ENCODE measurements at regions not wholly inside any gene's neighbourhood (a gene's known extent, or its start where the extent isn't known, plus 50 kb on each side); places are given as distances from the start of the nearest gene placed in this dataset.

DNA sequence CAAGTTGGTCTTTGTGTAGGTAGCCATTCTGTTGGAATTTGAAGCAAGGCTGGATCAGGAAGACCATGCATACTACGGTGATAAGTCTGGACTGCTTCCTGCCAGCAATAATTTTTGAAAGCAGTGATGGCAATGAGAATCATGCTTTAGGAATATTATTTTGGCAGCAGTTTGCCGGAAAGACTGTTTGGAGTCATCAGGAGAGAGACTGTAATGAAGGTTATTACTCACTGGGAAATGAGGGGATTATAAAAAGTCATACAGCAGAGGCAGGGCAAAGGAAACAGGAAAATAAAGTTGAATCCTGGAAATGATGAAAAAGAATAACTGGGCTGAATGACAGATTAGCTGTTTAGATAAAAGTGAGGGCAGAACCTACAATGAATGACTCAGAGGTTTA, 1136.8 kb upstream of the AUTS2 start:
- TF ChIP-seq, protein P1, sequence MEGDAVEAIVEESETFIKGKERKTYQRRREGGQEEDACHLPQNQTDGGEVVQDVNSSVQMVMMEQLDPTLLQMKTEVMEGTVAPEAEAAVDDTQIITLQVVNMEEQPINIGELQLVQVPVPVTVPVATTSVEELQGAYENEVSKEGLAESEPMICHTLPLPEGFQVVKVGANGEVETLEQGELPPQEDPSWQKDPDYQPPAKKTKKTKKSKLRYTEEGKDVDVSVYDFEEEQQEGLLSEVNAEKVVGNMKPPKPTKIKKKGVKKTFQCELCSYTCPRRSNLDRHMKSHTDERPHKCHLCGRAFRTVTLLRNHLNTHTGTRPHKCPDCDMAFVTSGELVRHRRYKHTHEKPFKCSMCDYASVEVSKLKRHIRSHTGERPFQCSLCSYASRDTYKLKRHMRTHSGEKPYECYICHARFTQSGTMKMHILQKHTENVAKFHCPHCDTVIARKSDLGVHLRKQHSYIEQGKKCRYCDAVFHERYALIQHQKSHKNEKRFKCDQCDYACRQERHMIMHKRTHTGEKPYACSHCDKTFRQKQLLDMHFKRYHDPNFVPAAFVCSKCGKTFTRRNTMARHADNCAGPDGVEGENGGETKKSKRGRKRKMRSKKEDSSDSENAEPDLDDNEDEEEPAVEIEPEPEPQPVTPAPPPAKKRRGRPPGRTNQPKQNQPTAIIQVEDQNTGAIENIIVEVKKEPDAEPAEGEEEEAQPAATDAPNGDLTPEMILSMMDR (conservative IDR thresholded peaks at IDR 0.05; ENCODE audit: low read depth, low read length): no peak
- no peak for TF ChIP-seq EZH2 (IDR thresholded peaks at IDR 0.05; ENCODE audit: low read length, unreplicated experiment)
